ENCODE measurements at regions not wholly inside any gene's neighbourhood (a gene's known extent, or its start where the extent isn't known, plus 50 kb on each side); places are given as distances from the start of the nearest gene placed in this dataset.

GRCh38 chrX:23269923-23270322 is 64.7 kb upstream of the PTCHD1 start:
- H2AFZ ChIP-seq (ENCODE audit: low read depth, low read length, poor library complexity, severe bottlenecking): no peak overlapping the region
- no peaks in the 10 kb centered on the region for H3K36me3 ChIP-seq (ENCODE audit: control insufficient read depth in 1 of 2, insufficient read depth in 2 of 2, low read length in 2 of 2)
- no peaks in the 10 kb centered on the region for H3K9me2 ChIP-seq (ENCODE audit: insufficient read depth)
- ChIA-PET RAD21 (ENCODE audit: low non-redundant PET in 1 of 2, low total read pairs in 2 of 2, uncharacterized antibody in 2 of 2, unreplicated experiment in 2 of 2) (no interaction called here), POLR2A (no interaction called here), CTCF (no interaction called here)
- no peaks in the 10 kb centered on the region for H3K27me3 ChIP-seq (ENCODE audit: insufficient read depth, low read length)
- no peak overlapping the region for H3K27ac ChIP-seq (ENCODE audit: low read depth, low read length)
- intact Hi-C loops (cut with micrococcal nuclease): no loop called here
- no peaks in the 10 kb centered on the region for H4K20me1 ChIP-seq (ENCODE audit: insufficient read depth)
- H3K4me2 ChIP-seq (ENCODE audit: low read length): no peak overlapping the region
- H3K4me1 ChIP-seq (ENCODE audit: control insufficient read depth in 1 of 2, insufficient read depth in 2 of 2, low read length in 2 of 2): no peaks in the 10 kb centered on the region
- no peak for TF ChIP-seq SP1 (IDR thresholded peaks at IDR 0.05; ENCODE audit: low read depth)
- TF ChIP-seq SRF (IDR thresholded peaks at IDR 0.05; ENCODE audit: low read depth): no peak
- no peak for TF ChIP-seq SIN3A (IDR thresholded peaks at IDR 0.05; ENCODE audit: low read depth)
- TF ChIP-seq TCF7L2 (IDR thresholded peaks at IDR 0.05; ENCODE audit: borderline replicate concordance, extremely low read depth, insufficient read depth, insufficient read length): no peak
- TF ChIP-seq YY1 (IDR thresholded peaks at IDR 0.05; ENCODE audit: extremely low read depth, insufficient replicate concordance, low read depth, low read length): no peak
- TF ChIP-seq CEBPB (IDR thresholded peaks at IDR 0.05; ENCODE audit: low read depth): no peak
- no peak for TF ChIP-seq EZH2 (IDR thresholded peaks at IDR 0.05)
- no peak for TF ChIP-seq REST (IDR thresholded peaks at IDR 0.05; ENCODE audit: low read depth)
- TF ChIP-seq FOSL1 (IDR thresholded peaks at IDR 0.05; ENCODE audit: low read depth): no peak
- TF ChIP-seq EZH2phosphoT487 (IDR thresholded peaks at IDR 0.05; ENCODE audit: borderline replicate concordance): no peak
- TF ChIP-seq MAX (IDR thresholded peaks at IDR 0.05): no peak
- no peak for TF ChIP-seq POLR2AphosphoS5 (IDR thresholded peaks at IDR 0.05; ENCODE audit: low read depth, low read length)
- TF ChIP-seq JUND (IDR thresholded peaks at IDR 0.05): no peak
- no peak for TF ChIP-seq CBX3 (IDR thresholded peaks at IDR 0.05; ENCODE audit: low read depth)
- TF ChIP-seq ATF3 (IDR thresholded peaks at IDR 0.05): no peak
- no peak for TF ChIP-seq ZFX (IDR thresholded peaks at IDR 0.05)
- no peak for TF ChIP-seq ELF1 (IDR thresholded peaks at IDR 0.05; ENCODE audit: borderline replicate concordance, low read depth)
- no peak for TF ChIP-seq ZNF274 (IDR thresholded peaks at IDR 0.05; ENCODE audit: low read depth, low read length)
- no peaks in the 10 kb centered on the region for H3K79me2 ChIP-seq (ENCODE audit: insufficient read depth, low read length)
- no TSS peak for BruUV-seq (replicated peaks)
- no peak overlapping the region for H3K4me3 ChIP-seq (replicated peaks in 1 of 2; ENCODE audit: low read depth in 1 of 2, low read length in 2 of 2)
- no peak for ATAC-seq
- DNase-seq (ENCODE audit: low read depth, low spot score): no peak
- no peak overlapping the region for H3K9ac ChIP-seq (ENCODE audit: low read length)
- no peaks in the 10 kb centered on the region for H3K9me3 ChIP-seq (ENCODE audit: control insufficient read depth in 1 of 2, insufficient read depth in 1 of 2, low read depth in 1 of 2, low read length in 2 of 2)
